ENCODE measurements at regions not wholly inside any gene's neighbourhood (a gene's known extent, or its start where the extent isn't known, plus 50 kb on each side); places are given as distances from the start of the nearest gene placed in this dataset.

GRCh38 chr1:215399787-215400186, 167.3 kb upstream of the KCTD3 start:
- TF ChIP-seq, protein P1, sequence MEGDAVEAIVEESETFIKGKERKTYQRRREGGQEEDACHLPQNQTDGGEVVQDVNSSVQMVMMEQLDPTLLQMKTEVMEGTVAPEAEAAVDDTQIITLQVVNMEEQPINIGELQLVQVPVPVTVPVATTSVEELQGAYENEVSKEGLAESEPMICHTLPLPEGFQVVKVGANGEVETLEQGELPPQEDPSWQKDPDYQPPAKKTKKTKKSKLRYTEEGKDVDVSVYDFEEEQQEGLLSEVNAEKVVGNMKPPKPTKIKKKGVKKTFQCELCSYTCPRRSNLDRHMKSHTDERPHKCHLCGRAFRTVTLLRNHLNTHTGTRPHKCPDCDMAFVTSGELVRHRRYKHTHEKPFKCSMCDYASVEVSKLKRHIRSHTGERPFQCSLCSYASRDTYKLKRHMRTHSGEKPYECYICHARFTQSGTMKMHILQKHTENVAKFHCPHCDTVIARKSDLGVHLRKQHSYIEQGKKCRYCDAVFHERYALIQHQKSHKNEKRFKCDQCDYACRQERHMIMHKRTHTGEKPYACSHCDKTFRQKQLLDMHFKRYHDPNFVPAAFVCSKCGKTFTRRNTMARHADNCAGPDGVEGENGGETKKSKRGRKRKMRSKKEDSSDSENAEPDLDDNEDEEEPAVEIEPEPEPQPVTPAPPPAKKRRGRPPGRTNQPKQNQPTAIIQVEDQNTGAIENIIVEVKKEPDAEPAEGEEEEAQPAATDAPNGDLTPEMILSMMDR (IDR thresholded peaks at IDR 0.05) = no peak
- TF ChIP-seq POLR2A (IDR thresholded peaks at IDR 0.05) (no peak), POLR2AphosphoS5 (IDR thresholded peaks at IDR 0.05) (no peak)
